ENCODE measurements at regions not wholly inside any gene's neighbourhood (a gene's known extent, or its start where the extent isn't known, plus 50 kb on each side); places are given as distances from the start of the nearest gene placed in this dataset.

DNA sequence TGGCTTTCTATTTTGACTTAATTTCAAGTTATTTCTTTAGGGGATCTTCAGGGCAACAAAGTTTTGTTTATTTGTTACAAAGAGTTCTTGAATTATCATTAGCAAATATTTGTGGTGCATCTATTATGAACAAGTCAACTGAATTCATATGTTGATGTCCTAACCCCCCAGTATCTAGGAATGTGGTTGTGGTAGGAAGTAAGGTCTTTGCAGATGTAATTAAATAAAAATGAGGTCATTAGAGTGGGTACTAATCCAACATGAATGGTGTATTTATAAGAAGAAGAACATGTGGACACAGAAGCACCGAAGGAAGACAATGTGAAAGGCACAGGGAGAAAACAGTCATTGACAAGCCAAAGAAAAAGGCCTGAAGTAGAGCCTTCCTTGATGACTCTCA lies 474.0 kb upstream of the DAB2 start:
- no peak for DNase-seq (ENCODE audit: low read depth in 3 of 3)

DNA sequence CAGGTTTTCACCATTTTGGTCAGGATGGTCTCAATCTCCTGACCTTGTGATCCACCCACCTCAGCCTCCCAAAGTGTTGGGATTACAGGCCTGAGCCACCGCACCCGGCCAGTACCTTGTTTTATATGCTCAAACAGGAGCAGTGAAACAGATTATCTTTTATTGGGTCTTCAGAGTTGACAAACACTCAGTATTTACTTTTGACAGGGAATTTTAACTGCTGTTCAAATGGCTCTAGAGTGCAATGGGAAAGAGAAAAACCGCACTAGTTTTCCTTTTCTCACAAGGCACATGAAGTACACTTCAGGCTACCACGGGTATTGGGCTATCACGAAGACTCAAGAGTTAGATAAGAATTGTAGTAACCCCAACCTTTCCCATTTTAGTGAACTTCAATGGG lies 471.9 kb upstream of the DAB2 start:
- DNase-seq (ENCODE audit: low read depth in 3 of 3): no peak

DNA sequence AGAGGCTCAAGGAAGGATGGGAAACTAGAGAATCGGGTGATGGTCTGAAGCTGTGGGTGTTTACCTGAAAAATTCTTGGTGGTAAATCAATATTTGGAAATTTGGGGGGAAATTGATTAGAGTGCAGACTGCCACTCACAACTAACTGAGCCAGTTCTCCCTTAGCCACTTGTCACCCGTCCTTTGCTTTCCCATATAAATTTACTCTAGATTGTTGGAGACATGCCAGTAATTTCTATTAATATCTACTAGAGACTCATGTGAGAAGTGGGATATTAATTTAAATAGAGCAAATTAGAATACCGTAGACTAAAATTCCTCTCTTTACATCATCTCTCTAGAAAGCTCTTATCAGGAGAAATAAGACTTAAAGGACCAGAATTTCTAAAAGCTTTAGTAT lies 471.3 kb upstream of the DAB2 start:
- DNase-seq (ENCODE audit: low read depth in 3 of 3): no peak

DNA sequence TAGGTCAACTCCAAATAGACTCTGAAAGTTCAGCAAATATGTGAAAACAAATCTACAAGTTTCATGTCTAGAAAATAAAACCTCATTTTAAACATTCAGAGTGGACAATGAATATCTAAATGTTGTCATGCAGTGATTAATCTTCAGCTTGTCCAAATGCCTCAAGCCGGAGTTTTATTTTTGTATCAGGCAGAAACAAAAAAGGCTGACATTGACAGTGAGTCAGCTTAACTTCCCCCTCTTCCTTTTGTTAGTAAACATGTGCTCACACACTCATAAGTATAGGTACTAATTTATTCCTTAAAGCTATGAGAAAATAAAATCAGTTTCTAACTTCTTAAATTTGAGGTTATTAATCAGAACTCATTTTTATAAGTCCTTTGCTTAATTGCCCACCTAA lies 467.9 kb upstream of the DAB2 start:
- no peak for DNase-seq (ENCODE audit: low read depth in 3 of 3)

DNA sequence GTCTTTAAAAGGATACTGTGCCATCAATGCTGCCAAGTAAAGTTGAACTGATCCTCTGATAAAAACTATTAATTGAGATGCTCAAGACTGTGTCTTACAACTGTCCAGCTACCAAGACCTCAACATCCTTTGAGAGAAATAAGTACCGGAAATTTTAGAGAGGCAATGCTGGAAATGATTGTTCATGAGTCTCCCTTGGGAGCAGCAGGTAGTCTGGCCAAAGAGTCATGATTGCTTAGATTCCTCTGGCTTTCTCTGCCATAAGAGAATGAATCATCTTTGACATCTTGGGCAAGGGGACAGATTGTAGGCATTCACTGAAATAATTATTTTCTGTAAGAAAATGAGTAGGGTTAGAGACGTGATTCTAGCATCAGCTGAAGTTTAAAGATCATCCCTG lies 466.6 kb upstream of the DAB2 start:
- no peak for DNase-seq (ENCODE audit: low read depth in 3 of 3)

DNA sequence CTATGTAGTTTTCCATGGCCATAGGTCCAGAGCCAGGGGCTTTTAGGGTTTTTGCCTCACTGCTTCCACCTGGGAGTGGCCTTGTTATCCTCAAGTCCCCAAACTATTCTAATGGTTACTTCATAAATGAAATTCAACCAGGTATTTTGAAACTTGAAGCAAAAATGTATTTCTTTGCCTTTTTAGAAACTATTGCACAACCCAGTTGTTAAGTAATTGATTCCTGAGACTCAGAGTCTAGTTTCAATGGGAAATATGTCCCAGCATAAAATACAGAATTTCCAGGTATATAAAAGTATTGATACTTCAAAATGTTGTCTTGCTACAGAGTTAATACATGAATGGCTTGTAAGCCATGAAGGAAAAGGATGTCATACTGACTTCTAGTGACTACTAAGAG lies 456.2 kb upstream of the DAB2 start:
- DNase-seq (ENCODE audit: low read depth in 3 of 3): no peak

DNA sequence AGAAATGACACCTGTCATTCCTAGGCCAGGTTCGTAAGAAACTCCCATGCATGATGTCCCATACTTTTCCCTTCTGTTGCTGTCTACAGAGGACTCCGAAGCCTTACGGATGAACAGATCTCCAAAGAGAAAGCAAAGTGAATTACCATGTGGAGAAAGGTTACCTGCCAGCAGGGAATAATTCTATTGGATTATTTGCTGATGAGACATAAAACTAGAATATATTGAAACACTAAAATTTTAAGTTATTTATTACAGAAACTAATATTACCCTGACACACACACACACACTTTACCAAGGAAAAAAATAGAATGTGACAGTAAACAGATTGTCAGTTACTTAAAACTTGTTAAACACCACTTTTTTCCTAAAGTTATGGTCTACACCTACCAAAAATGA lies 452.7 kb upstream of the DAB2 start:
- no peak for DNase-seq (ENCODE audit: low read depth in 3 of 3)

DNA sequence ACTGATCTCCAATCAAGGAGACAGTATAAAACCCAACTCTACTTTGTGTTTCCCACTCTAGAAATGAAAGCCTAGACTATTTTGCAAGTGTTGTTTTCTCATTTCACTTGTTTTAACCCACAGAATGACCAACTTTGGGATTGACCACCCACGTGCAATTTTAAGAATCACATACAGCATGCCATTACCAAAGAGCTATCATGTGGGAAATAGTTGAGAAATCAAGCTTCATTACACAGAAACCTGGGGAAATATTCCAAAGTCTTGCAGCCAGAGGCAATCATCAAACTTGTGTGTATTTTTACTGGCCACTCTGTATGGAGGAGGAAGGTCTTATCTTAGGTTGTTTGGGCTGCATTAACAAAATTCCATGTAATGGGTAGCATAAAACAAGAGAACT lies 451.4 kb upstream of the DAB2 start:
- no peak for DNase-seq (ENCODE audit: low read depth in 3 of 3)

DNA sequence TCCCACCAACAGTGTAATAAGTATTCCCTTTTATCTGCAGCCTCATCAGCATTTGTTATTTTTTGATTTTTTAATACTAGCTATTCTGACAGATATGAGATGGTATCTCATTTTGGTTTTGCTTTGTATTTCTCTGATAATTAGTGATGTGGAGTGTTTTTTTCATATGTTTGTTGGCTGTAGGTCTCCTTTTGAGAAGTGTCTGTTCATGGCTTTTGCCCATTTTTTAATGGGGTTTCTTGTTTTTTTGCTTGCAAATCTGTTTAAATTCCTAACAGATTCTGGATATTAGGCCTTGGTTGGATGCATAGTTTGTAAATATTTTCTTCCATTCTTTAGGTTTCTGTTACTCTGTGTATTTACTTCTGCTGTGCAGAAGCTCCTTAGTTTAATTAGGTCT lies 445.4 kb upstream of the DAB2 start:
- DNase-seq (ENCODE audit: low read depth in 3 of 3): no peak

DNA sequence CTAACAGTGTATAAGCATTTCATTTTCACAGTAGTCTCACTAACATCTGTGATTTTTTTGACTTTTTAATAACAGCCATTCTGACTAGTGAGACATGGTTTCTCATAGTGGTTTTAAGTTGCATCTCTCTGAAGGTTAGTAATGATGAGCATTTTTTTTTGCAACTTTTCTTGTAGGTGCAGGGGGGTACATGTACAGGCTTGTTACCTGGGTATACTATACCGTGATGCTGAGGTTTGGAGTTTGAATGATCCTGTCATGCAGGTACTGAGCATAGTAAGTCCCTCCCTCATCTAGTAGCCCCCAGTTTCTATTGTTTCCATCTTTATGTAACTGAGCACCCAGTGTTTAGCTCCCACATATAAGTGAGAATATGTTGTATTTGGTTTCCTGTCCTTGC lies 444.6 kb upstream of the DAB2 start:
- no peak for DNase-seq (ENCODE audit: low read depth in 3 of 3)

DNA sequence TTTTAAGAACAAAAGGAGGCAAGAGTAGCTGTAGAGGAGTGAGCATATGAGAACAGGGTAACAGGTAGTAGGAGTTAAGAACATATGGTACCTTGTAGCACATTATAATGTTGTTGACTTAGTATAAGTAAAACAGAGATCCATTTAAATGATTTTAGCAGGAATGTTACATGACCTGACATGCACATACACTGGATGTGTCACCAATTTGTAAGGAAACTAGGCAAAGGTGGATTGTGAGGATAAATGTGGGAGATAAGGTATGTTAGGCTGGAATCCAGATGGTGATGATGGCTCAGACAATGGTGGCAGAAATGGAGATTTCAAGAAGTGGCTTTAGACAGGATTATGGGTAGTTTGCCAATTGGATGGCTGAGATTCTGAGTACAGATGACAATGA lies 443.1 kb upstream of the DAB2 start:
- no peak for DNase-seq (ENCODE audit: low read depth in 3 of 3)

DNA sequence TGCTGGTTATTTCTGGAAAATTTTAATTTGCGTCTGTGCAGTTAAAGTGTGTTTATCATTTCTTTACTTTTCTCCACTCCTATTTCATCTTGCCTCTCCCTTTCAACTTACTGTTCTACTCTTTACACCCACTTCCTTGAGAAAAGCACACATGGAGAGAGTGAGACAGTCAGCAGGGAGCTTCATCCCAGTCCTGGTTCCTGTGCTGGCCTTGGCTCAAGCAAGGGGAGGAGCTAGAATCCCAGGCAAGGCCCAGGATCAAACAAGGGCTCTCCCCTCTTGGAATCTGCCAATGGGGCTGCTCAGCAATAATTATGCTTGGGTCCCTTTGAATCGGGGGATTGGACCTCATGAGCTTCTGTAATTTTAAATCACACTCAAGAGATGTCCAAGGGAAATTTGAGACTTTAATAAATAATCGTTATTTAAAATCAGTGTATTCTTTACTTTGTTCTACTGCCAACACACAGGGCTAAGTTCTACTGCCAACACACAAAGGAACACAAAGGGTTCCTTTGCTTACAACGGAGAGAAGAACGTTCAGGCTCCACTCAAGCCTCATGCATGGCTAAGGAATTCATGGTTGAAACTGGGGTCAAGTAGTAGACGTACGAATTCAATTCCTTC lies 439.3 kb upstream of the DAB2 start:
- no peak for DNase-seq (ENCODE audit: low read depth in 3 of 3)

DNA sequence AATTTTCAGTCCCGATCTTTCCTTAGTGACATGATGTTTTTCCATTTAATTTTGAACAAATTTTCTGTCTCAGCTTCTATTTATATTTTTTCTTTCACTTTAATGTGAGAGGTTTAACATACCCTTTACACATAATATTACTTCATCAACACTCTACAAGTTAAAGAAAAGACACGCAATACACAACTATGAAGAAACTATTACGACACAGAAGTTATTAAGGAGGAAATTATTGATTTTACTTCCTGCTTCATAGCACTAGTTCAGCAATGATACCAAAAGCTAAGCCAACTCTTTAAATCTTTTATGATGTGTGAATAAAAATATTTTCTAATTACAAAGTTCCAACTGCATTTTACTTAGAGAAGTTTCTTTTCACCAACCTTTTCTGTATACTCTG lies 432.3 kb upstream of the DAB2 start:
- DNase-seq (ENCODE audit: low read depth in 3 of 3): no peak

DNA sequence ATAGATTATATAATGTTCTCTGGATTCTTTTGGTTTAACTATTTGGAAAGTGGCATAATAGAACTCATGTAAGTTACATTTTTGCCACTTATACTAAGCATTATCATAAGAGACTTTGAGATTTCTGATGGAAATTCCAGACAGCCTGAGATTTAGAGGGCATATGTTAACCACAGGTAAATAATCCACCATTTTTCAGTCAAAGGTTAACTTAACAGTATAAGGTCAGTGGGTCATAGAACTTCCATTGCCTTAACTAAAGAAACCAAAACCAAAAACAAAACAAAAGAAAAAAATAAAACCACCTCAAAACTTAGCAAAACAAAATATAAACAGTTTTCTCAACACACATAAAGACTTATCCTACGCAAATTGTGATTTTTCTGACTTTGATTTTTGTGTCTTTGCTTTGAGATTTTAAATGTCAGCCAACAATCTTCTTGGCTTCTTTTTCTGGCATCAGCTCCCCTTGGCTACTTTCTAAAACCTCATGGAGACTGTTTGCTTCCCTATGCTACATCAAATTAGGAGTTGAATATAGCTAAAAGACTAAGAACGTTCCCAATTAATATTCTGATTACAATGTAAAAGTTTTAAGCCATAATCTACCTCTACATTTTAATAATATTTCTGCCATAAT lies 430.1 kb upstream of the DAB2 start:
- no peak for DNase-seq (ENCODE audit: low read depth in 3 of 3)

DNA sequence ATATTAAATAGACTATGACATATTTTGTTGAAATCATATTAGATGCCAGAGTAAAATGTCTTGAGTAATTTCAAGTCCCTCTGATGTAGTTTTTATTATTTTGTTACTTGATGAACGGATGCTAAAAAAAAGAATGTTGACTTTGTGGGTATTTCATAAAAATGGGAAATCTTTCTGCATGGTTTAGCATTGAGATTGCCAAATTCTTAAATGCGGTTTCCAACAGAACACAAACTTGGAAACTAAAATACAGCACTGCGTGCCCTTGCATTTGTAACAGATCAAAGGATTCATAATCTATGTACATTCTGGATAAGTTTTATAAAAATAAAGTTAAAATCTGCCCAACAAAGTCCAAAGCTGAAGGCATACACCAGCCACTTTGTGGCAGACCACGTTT lies 425.5 kb upstream of the DAB2 start:
- DNase-seq (ENCODE audit: low read depth in 3 of 3): no peak

DNA sequence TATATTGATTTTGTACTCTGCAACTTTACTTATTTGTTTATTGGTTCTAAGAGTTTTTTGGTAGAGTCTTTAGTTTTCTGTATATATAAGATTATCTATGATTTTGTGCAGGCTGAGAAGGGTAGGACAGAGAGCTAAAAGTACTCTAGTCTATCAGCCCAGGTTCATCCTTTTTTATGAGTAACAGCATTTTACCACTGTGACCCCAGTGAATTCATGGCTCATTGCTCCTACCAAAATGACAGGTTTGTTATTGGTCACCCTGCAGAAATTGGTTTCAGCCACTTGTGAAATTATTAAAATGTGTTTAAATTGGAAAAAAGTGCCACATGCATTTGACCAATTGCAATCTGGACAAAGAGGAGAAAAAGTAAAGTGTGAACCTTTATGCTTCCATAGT lies 421.4 kb upstream of the DAB2 start:
- no peak for DNase-seq (ENCODE audit: low read depth in 3 of 3)

DNA sequence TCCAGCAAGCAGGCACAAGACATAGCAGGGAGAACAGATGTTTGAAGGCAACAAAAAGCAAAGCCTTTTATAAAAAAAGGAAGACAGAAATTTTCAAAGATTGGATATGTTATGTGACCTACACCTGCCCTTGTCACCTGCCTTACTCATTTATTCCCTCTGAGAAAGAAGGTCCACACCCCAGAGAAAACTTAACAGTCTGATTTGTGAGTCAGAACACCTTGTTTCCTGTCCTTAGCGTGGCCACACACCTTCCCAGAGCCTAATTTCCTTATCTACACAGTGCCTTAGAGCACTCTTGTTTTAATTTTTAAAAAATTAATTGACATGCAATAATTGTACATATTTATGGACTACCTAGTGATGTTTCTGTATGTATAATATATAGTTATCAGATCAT lies 419.0 kb upstream of the DAB2 start:
- no peak for DNase-seq (ENCODE audit: low read depth in 3 of 3)

DNA sequence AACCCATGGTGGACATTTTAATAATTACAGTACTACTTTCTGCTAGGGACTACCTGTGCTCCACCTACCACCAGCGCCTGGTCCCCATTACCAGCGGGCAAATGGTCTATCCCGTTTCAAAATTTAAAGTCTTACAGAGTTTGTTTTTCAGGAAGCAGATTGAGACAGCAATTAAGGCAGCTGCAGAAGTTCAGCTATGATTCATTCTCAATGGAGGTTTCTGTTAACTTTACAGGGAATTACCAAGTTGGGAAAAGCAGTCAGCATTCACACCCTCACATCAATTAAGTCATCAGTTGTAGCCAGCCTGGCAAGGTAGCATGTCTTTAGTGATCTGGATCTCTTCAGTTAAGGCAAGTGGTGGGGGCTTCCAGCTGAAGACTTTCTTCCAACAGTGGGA lies 410.6 kb upstream of the DAB2 start:
- DNase-seq (ENCODE audit: low read depth in 3 of 3): no peak

DNA sequence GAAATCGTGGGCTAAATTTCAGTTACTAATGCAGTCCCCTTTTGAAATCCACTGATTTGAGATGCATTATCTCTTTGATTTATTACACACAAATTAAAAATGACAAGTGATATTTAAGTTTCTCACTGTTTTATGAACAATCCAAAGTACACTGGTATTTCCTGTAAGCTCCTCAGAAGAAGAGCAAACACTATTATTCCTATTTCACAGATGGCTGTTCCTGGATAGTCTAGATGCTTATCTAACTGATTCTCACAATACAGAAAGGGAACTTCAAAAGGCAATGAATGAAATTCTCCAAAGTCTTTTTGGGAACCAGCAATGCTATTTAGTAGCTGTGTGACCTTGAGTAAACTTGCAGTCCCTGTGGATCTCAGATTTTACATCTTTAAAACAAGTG lies 404.7 kb upstream of the DAB2 start:
- no peak for DNase-seq (ENCODE audit: low read depth in 3 of 3)

DNA sequence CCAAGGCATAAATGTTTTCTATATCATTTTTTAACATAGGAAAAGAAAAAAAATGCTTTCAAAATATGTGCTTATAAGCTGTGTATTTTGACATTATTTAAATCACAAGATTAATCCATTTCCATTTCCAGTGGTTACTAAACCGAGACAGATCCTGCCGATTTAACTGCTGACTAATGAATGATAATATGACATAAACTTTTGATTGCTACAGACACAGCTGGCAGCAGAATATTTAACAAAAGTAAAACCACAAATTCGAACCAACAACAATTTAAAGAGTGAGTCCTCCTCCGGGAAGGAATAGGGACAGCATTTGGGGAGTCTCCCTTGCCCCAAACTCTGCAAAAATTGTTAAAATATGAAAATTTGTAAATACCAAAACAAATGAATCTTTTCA lies 401.3 kb upstream of the DAB2 start:
- DNase-seq (ENCODE audit: low read depth in 3 of 3): no peak

DNA sequence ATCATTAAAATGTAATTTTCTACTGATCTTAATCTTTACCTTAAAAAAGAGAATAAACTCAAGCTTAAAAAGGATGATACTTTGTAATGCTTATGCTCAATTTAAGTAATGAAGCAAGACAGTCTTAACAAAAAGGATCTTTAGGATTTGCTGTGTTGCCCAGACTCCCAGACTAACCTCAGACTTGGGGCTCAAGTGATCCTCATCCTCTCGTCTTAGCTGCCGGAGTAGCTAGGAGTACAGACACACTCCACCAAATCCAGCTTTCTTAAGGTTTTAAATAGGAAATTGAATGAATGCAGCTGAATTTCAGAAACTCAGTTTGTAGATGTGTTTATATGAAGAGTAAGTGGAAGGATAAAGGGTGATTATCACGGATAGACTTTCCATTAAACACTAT lies 400.5 kb upstream of the DAB2 start:
- no peak for DNase-seq (ENCODE audit: low read depth in 3 of 3)

DNA sequence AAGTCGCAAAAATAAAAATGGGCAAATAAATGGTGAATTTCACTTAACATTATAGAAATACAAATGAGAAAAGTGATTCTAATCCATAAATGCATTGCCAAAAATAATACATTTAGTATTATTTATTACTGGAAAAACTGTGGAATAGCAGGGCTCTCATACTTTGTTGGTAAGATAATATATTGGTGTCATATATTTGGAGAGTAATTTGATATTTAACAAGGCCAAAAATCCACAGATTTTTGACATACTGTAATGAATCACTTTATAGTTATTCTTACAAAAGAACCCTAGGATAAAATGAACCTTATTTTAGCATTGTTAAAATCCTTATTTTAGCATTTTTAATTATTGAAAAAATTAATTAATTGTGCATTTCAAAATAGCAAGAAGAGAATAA lies 397.2 kb upstream of the DAB2 start:
- DNase-seq (ENCODE audit: low read depth in 3 of 3): no peak

DNA sequence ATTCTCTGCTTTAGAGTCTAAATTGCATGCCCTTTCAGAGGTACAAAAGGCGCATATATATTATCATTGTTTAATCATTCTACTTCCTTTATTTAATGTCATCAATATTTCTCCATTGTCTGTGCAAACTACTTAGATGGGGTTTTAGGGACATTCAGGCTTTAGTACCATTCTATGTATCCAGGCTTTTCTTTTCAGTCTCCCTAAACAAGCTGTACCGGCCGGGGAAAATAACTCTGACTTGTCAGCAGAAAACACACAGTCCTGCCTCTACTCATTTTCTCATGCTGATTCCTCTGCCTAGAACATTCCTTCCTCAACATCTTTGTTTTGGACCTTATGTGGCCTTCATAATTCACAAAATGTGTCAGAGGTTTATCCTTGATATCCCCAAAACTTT lies 392.1 kb upstream of the DAB2 start:
- DNase-seq (ENCODE audit: low read depth in 3 of 3): no peak

DNA sequence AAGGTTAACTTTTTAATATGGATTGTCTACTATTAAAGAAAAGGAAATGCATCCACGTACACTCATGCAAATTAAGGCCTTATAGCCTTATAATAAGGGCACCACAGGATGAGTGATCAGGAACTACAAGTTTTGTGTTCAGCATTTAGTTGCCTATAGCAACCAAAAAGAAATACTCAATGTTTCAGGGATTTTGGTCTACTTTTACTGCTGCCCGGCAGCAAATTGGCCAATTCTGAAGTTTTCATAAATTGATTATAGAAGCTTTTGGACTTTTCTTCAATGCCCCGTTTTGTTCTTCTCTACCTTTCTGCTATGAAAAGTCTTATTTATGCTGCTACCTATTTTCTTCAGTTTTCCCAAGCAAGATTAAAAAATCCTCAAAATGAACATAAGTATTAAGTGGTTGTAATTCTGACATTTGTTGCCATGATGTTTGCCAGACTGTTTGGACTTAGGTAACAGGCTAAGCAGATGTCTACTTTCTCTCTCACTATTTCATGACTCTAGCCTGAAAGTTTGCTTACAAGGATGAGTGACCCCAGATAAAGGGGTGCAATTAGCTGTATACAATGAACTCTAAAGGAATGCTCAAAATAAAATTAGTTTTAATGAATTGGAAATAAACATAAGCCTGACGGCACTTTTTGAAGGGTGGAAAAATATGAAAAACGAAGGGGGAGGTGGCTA lies 391.5 kb upstream of the DAB2 start:
- no peak for DNase-seq (ENCODE audit: low read depth in 3 of 3)
